ENCODE measurements at regions not wholly inside any gene's neighbourhood (a gene's known extent, or its start where the extent isn't known, plus 50 kb on each side); places are given as distances from the start of the nearest gene placed in this dataset.
A peak's percentile ranks its signal among the peaks of the same experiment; 100 is the strongest.

- CTCF ChIA-PET = interaction anchor here (1.0 to 1.9 kb wide), 3 partner anchors 10 to 258 kb away, joined by 3 to 8 read pairs (median 4); no protein-coding TSS in a partner anchor
- Histone ChIP-seq H3K4me1 (ENCODE audit: control insufficient read depth, insufficient read depth, low read length) (peaks cover 16% of the 10 kb centered on the region), H3K27ac (ENCODE audit: extremely low read depth, low read depth, low read length) (no peak overlapping the region), H3K36me3 (ENCODE audit: control insufficient read depth in 2 of 2, insufficient read depth in 1 of 2, low read length in 2 of 2) (no peaks in the 10 kb centered on the region), H3K9me3 (ENCODE audit: control insufficient read depth, insufficient read depth, low read depth, low read length) (no peaks in the 10 kb centered on the region), H3K4me3 (ENCODE audit: low read depth, low read length) (no peak overlapping the region)
- POLR2A ChIA-PET = no interaction called here
- TF ChIP-seq EGR2 (tag by site-specific recombination; IDR thresholded peaks at IDR 0.05; ENCODE audit: low read depth) (no peak), ZNF610 (tag by site-specific recombination; IDR thresholded peaks at IDR 0.05; ENCODE audit: borderline replicate concordance) (no peak), ZNF558 (tag by site-specific recombination; IDR thresholded peaks at IDR 0.05) (no peak), ZBTB20 (tag by site-specific recombination; IDR thresholded peaks at IDR 0.05) (no peak), ZNF174 (tag by site-specific recombination; IDR thresholded peaks at IDR 0.05) (no peak), ZNF580 (tag by site-specific recombination; IDR thresholded peaks at IDR 0.05) (no peak), KLF17 (tag by site-specific recombination; IDR thresholded peaks at IDR 0.05) (no peak), ZNF211 (tag by site-specific recombination; IDR thresholded peaks at IDR 0.05; ENCODE audit: low read depth) (no peak), ZNF114 (tag by site-specific recombination; IDR thresholded peaks at IDR 0.05) (no peak), ZNF121 (tag by site-specific recombination; IDR thresholded peaks at IDR 0.05) (no peak), ZNF221 (tag by site-specific recombination; IDR thresholded peaks at IDR 0.05; ENCODE audit: borderline replicate concordance) (no peak), SCRT1 (tag by site-specific recombination; IDR thresholded peaks at IDR 0.05; ENCODE audit: borderline replicate concordance) (no peak), ZNF148 (tag by site-specific recombination; IDR thresholded peaks at IDR 0.05; ENCODE audit: borderline replicate concordance) (no peak), KLF8 (tag by site-specific recombination; IDR thresholded peaks at IDR 0.05) (no peak), ZNF24 (tag by site-specific recombination; IDR thresholded peaks at IDR 0.05) (no peak), ZNF239 (tag by site-specific recombination; IDR thresholded peaks at IDR 0.05) (no peak), SALL2 (tag by site-specific recombination; IDR thresholded peaks at IDR 0.05; ENCODE audit: borderline replicate concordance) (no peak)
Observed at GRCh38 chr6:150676344-150676743, 76.7 kb downstream of the PLEKHG1 start.

GRCh38 chr6:150676772-150677171 is 77.1 kb downstream of the PLEKHG1 start:
- Histone ChIP-seq H3K4me3 (ENCODE audit: low read depth, low read length) (no peak overlapping the region), H3K36me3 (ENCODE audit: control insufficient read depth in 2 of 2, insufficient read depth in 1 of 2, low read length in 2 of 2) (no peaks in the 10 kb centered on the region), H3K27ac (ENCODE audit: extremely low read depth, low read depth, low read length) (no peak overlapping the region), H3K9me3 (ENCODE audit: control insufficient read depth, insufficient read depth, low read depth, low read length) (no peaks in the 10 kb centered on the region), H3K4me1 (ENCODE audit: control insufficient read depth, insufficient read depth, low read length) (peaks cover 16% of the 10 kb centered on the region)
- no peak for TF ChIP-seq BCL6B (tag by site-specific recombination; IDR thresholded peaks at IDR 0.05)
- TF ChIP-seq ZBTB17 (tag by site-specific recombination; IDR thresholded peaks at IDR 0.05) = peak; percentile 88
- CTCF ChIA-PET = interaction anchor here (1.0 to 1.1 kb wide), 2 partner anchors 19 to 259 kb away, joined by 3 to 4 read pairs; no protein-coding TSS in a partner anchor
- POLR2A ChIA-PET = no interaction called here
